ENCODE measurements at regions not wholly inside any gene's neighbourhood (a gene's known extent, or its start where the extent isn't known, plus 50 kb on each side); places are given as distances from the start of the nearest gene placed in this dataset.

DNA sequence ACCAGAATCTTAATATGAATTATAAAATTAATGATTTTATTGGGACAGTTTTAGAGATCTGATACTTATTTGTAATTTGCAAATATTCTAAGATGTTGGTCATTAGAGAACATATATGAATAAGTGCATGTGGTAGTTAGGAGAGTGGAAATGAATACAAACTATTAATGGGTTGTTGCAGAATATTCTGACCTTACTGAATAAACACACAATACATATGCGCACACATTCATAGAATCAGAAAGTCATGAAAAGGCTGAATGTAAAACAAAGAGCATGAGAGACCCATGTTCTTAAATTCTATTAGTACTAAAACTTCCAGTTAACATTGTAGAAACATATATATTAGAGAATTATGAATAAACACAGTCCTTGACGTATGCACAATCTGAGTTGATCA lies 301.7 kb upstream of the TRAM1L1 start:
- TF ChIP-seq, protein P1, sequence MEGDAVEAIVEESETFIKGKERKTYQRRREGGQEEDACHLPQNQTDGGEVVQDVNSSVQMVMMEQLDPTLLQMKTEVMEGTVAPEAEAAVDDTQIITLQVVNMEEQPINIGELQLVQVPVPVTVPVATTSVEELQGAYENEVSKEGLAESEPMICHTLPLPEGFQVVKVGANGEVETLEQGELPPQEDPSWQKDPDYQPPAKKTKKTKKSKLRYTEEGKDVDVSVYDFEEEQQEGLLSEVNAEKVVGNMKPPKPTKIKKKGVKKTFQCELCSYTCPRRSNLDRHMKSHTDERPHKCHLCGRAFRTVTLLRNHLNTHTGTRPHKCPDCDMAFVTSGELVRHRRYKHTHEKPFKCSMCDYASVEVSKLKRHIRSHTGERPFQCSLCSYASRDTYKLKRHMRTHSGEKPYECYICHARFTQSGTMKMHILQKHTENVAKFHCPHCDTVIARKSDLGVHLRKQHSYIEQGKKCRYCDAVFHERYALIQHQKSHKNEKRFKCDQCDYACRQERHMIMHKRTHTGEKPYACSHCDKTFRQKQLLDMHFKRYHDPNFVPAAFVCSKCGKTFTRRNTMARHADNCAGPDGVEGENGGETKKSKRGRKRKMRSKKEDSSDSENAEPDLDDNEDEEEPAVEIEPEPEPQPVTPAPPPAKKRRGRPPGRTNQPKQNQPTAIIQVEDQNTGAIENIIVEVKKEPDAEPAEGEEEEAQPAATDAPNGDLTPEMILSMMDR (conservative IDR thresholded peaks at IDR 0.05 in 1 of 2, IDR thresholded peaks at IDR 0.05 in 1 of 2; ENCODE audit: extremely low read depth in 1 of 2, insufficient read depth in 1 of 2, low read depth in 1 of 2, low read length in 2 of 2), result no peak
- no peak for TF ChIP-seq EZH2 (IDR thresholded peaks at IDR 0.05; ENCODE audit: borderline replicate concordance, low read length)
